GM19467 (cell line): ENCODE measurements at regions not wholly inside any gene's neighbourhood (a gene's known extent, or its start where the extent isn't known, plus 50 kb on each side); places are given as distances from the start of the nearest gene placed in this dataset.
"Not testable (repeated sequence)": the region's sequence is repeated elsewhere in the genome, so short reads cannot be mapped to it uniquely, and the experiment has no call there.

ENCODE experiments used
- ATAC-seq: cut with Tn5 transposase; IDR thresholded peaks from one replicate; pipeline ENCODE4 v1.9.1; 2021; ENCODE audit warnings: mild to moderate bottlenecking, moderate library complexity; ENCODE audit not compliant: unreplicated experiment

- no peak for ATAC-seq
Observed at GRCh38 chr5:29037716-29038115, 1999.3 kb upstream of the CDH9 start.

GRCh38 chr5:29024052-29024451 is 1985.7 kb upstream of the CDH9 start:
- no peak for ATAC-seq

- ATAC-seq: no peak
Observed at GRCh38 chr5:29023541-29023940, 1985.2 kb upstream of the CDH9 start.

- ATAC-seq: no peak
Observed at GRCh38 chr5:29017501-29017900, 1979.1 kb upstream of the CDH9 start.

GRCh38 chr5:29016067-29016466 is 1977.7 kb upstream of the CDH9 start:
- ATAC-seq: no peak

GRCh38 chr5:29015523-29015922 is 1977.1 kb upstream of the CDH9 start:
- no peak for ATAC-seq

GRCh38 chr5:29005386-29005785 is 1967.0 kb upstream of the CDH9 start:
- ATAC-seq: no peak

GRCh38 chr5:29002481-29002880 is 1964.1 kb upstream of the CDH9 start:
- ATAC-seq: no peak

GRCh38 chr5:29001666-29002065 is 1963.3 kb upstream of the CDH9 start:
- no peak for ATAC-seq

- no peak for ATAC-seq
Observed at GRCh38 chr5:28984639-28985038, 1946.3 kb upstream of the CDH9 start.

- no peak for ATAC-seq
Observed at GRCh38 chr5:28975508-28975907, 1937.1 kb upstream of the CDH9 start.

GRCh38 chr5:28967848-28968247 is 1929.5 kb upstream of the CDH9 start:
- ATAC-seq: no peak

GRCh38 chr5:28961816-28962215 is 1923.4 kb upstream of the CDH9 start:
- no peak for ATAC-seq

- ATAC-seq: no peak
Observed at GRCh38 chr5:28958581-28958980, 1920.2 kb upstream of the CDH9 start.

- ATAC-seq: no peak
Observed at GRCh38 chr5:28957450-28957849, 1919.1 kb upstream of the CDH9 start.

- ATAC-seq: no peak
Observed at GRCh38 chr5:28954074-28954473, 1915.7 kb upstream of the CDH9 start.

- no peak for ATAC-seq
Observed at GRCh38 chr5:28947865-28948264, 1909.5 kb upstream of the CDH9 start.

GRCh38 chr5:28945859-28946258 is 1907.5 kb upstream of the CDH9 start:
- no peak for ATAC-seq

GRCh38 chr5:28929366-28929765 is 1891.0 kb upstream of the CDH9 start:
- ATAC-seq: not testable (repeated sequence)

GRCh38 chr5:28928327-28928790 is 1890.0 kb upstream of the CDH9 start:
- not testable (repeated sequence) for ATAC-seq

- ATAC-seq: no peak
Observed at GRCh38 chr5:28927559-28928326, 1889.4 kb upstream of the CDH9 start.

- no peak for ATAC-seq
Observed at GRCh38 chr5:28926422-28926821, 1888.0 kb upstream of the CDH9 start.

GRCh38 chr5:28917631-28918030 is 1879.2 kb upstream of the CDH9 start:
- ATAC-seq: no peak
